GM21515 (cell line): ENCODE measurements at regions not wholly inside any gene's neighbourhood (a gene's known extent, or its start where the extent isn't known, plus 50 kb on each side); places are given as distances from the start of the nearest gene placed in this dataset.

ENCODE experiments used
- ATAC-seq: cut with Tn5 transposase; IDR thresholded peaks from one replicate; pipeline ENCODE4 v1.9.1; 2021; ENCODE audit not compliant: unreplicated experiment

- no peak for ATAC-seq
These were observed 495.3 kb upstream of the RASGRP1 start for GRCh38 chr15:39059917-39060316.

- no peak for ATAC-seq
These were observed 497.4 kb upstream of the RASGRP1 start for GRCh38 chr15:39061952-39062464.

GRCh38 chr15:39066677-39067076, 502.1 kb upstream of the RASGRP1 start:
- ATAC-seq, result no peak

- no peak for ATAC-seq
These were observed 506.4 kb upstream of the THBS1 start for GRCh38 chr15:39074341-39074985.

GRCh38 chr15:39075311-39075710, 505.6 kb upstream of the THBS1 start:
- no peak for ATAC-seq

- no peak for ATAC-seq
These were observed 505.0 kb upstream of the THBS1 start for GRCh38 chr15:39075756-39076341.

- no peak for ATAC-seq
These were observed 502.9 kb upstream of the THBS1 start for GRCh38 chr15:39078026-39078425.

GRCh38 chr15:39079296-39079847, 501.5 kb upstream of the THBS1 start:
- ATAC-seq, result no peak

GRCh38 chr15:39083213-39083612, 497.7 kb upstream of the THBS1 start:
- no peak for ATAC-seq

- ATAC-seq, result no peak
These were observed 496.0 kb upstream of the THBS1 start for GRCh38 chr15:39084674-39085530.

- no peak for ATAC-seq
These were observed 494.2 kb upstream of the THBS1 start for GRCh38 chr15:39086641-39087040.

GRCh38 chr15:39088156-39088555, 492.7 kb upstream of the THBS1 start:
- ATAC-seq, result no peak

- no peak for ATAC-seq
These were observed 488.5 kb upstream of the THBS1 start for GRCh38 chr15:39092354-39092753.

- ATAC-seq, result no peak
These were observed 488.1 kb upstream of the THBS1 start for GRCh38 chr15:39092761-39093160.

GRCh38 chr15:39094116-39094515, 486.8 kb upstream of the THBS1 start:
- ATAC-seq, result no peak

GRCh38 chr15:39095218-39095879, 485.5 kb upstream of the THBS1 start:
- no peak for ATAC-seq

- no peak for ATAC-seq
These were observed 484.2 kb upstream of the THBS1 start for GRCh38 chr15:39096608-39097205.

GRCh38 chr15:39099524-39099923, 481.4 kb upstream of the THBS1 start:
- no peak for ATAC-seq

- ATAC-seq, result no peak
These were observed 480.7 kb upstream of the THBS1 start for GRCh38 chr15:39100106-39100660.

- ATAC-seq, result no peak
These were observed 478.4 kb upstream of the THBS1 start for GRCh38 chr15:39102431-39102830.
